Endothelial cell of umbilical vein (primary cell): ENCODE measurements at regions not wholly inside any gene's neighbourhood (a gene's known extent, or its start where the extent isn't known, plus 50 kb on each side); places are given as distances from the start of the nearest gene placed in this dataset.

Experiments used
- BruUV-seq: library from RNA; stranded (reverse); fragments of 400-500 nt; replicated peaks from 2 replicates; lab custom pipeline; 2021; lab: Mats Ljungman, UMichigan
- CTCF ChIA-PET: fragments of 300-600, 350-600 bp; sonication (Branson Sonifier 250); formaldehyde crosslinking; loops from one replicate; lab custom pipeline; 2021; ENCODE audit warnings: antibody characterized with exemption, inconsistent platforms; lab: Charles Lee
- POLR2A ChIA-PET: fragments of 300-600, 350-600 bp; sonication (Branson Sonifier 250); formaldehyde crosslinking; loops from one replicate; lab custom pipeline; 2021; ENCODE audit warnings: antibody characterized with exemption, inconsistent platforms; lab: Charles Lee
- DNase-seq: peaks from one replicate; pipeline ENCODE4 v3.0.0-alpha.2; 2011; ENCODE audit warnings: low read depth, low spot score
- FAIRE-seq: peaks from 2 replicates; lab custom pipeline; 2011; peaks lifted over from hg19 to GRCh38; lab: Jason Lieb, UNC
- H2AFZ ChIP-seq: 2 replicates; pipeline ENCODE4 v1.6.0; 2012; ENCODE audit warnings: low read depth, low read length, control low read depth, inconsistent platforms
- H3K27ac ChIP-seq: 2 replicates; pipeline ENCODE4 v1.5.1; 2011; ENCODE audit warnings: low read depth, mild to moderate bottlenecking, control low read depth, low read length, moderate library complexity; ENCODE audit not compliant: insufficient read depth
- H3K27me3 ChIP-seq, 2 experiments: 2 replicates each; pipeline versions ENCODE4 v1.6.0 to v1.6.1; 2011; ENCODE audit warnings: low read length in 2 of 2, mixed read lengths in 1 of 2; ENCODE audit not compliant: control insufficient read depth in 2 of 2, insufficient read depth in 2 of 2
- H3K36me3 ChIP-seq, 2 experiments: 2 replicates in 1 of 2; 3 replicates in 1 of 2; pipeline ENCODE4 v1.5.1; 2011; ENCODE audit warnings: low read length in 2 of 2, mild to moderate bottlenecking in 1 of 2, moderate library complexity in 1 of 2; ENCODE audit not compliant: control insufficient read depth in 2 of 2, insufficient read depth in 2 of 2; ENCODE audit errors: extremely low read depth in 1 of 2
- H3K4me1 ChIP-seq: 3 replicates; pipeline ENCODE4 v1.5.1; 2011; ENCODE audit warnings: mild to moderate bottlenecking, low read length; ENCODE audit not compliant: control insufficient read depth, insufficient read depth; ENCODE audit errors: extremely low read depth
- H3K4me2 ChIP-seq: 2 replicates; pipeline ENCODE4 v1.6.1; 2011; ENCODE audit warnings: low read length, control low read depth, mixed read lengths; ENCODE audit not compliant: insufficient read depth
- H3K4me3 ChIP-seq, 3 experiments: fragments of 200-600 bp in 1 of 3; sonication (generic), shearing (Covaris generic) in 1 of 3; replicated peaks in 1 of 3; 2 replicates each; pipeline ENCODE4 v1.5.1; 2011 to 2016; ENCODE audit warnings: control low read depth in 3 of 3, low read length in 3 of 3, mild to moderate bottlenecking in 2 of 3, inconsistent platforms in 1 of 3, low read depth in 1 of 3, moderate library complexity in 1 of 3; ENCODE audit not compliant: insufficient read depth in 1 of 3
- H3K79me2 ChIP-seq: 2 replicates; pipeline ENCODE4 v1.6.0; 2012; ENCODE audit warnings: low read length, inconsistent platforms; ENCODE audit not compliant: control insufficient read depth, insufficient read depth
- H3K9ac ChIP-seq: replicated peaks from 2 replicates; pipeline ENCODE3; 2011; ENCODE audit warnings: low read length, control low read depth; ENCODE audit not compliant: insufficient read depth; ENCODE audit errors: extremely low read depth
- H3K9me1 ChIP-seq: replicated peaks from 3 replicates; pipeline ENCODE4 v1.6.0; 2011; ENCODE audit warnings: mild to moderate bottlenecking, low read length; ENCODE audit not compliant: control insufficient read depth, insufficient read depth; ENCODE audit errors: extremely low read depth
- H3K9me3 ChIP-seq: replicated peaks from 2 replicates; pipeline ENCODE4 v1.5.1; 2012; ENCODE audit warnings: low read length, inconsistent platforms; ENCODE audit not compliant: control insufficient read depth, insufficient read depth
- H4K20me1 ChIP-seq: replicated peaks from 2 replicates; pipeline ENCODE3; 2011; ENCODE audit warnings: mild to moderate bottlenecking, low read length; ENCODE audit not compliant: control insufficient read depth, insufficient read depth; ENCODE audit errors: extremely low read depth
- EZH2 ChIP-seq: IDR thresholded peaks from 2 replicates; pipeline ENCODE4 v1.6.1; 2012; ENCODE audit warnings: borderline replicate concordance, low read depth, mild to moderate bottlenecking, moderate library complexity, low read length, inconsistent platforms; ENCODE audit not compliant: severe bottlenecking
- FOS ChIP-seq: IDR thresholded peaks from 2 replicates; pipeline ENCODE4 v1.6.1; 2011; ENCODE audit warnings: mild to moderate bottlenecking, low read length, moderate library complexity, borderline replicate concordance; ENCODE audit not compliant: insufficient read depth
- JUN ChIP-seq: IDR thresholded peaks from 2 replicates; pipeline ENCODE4 v1.6.1; 2011; ENCODE audit warnings: borderline replicate concordance, low read depth; ENCODE audit not compliant: insufficient read length, insufficient read depth
- MYC ChIP-seq: IDR thresholded peaks from one replicate; pipeline ENCODE4 v1.6.1; 2011; ENCODE audit warnings: mild to moderate bottlenecking, low read depth, low read length
- POLR2A ChIP-seq: IDR thresholded peaks from 2 replicates; pipeline ENCODE4 v1.6.1; 2012; ENCODE audit warnings: low read depth, mild to moderate bottlenecking, control low read depth, low read length
- dilution Hi-C: fragments of 300-500 bp; cut with MboI; formaldehyde crosslinking; loops from one replicate; pipeline ENCODE4 v1.15.0; 2019; ENCODE audit warnings: low sequenced_read_pairs; ENCODE audit not compliant: extremely low pct_ligation_motif_present
- intact Hi-C: fragments of 100-400 bp; cut with micrococcal nuclease; formaldehyde crosslinking; loops from one replicate; pipeline ENCODE4 v1.10.0; 2022
- TF ChIP-seq, protein P1 (sequence below): IDR thresholded peaks from 2 replicates; pipeline ENCODE4 v1.6.1; 2011; ENCODE audit not compliant: insufficient read depth, insufficient read length

DNA sequence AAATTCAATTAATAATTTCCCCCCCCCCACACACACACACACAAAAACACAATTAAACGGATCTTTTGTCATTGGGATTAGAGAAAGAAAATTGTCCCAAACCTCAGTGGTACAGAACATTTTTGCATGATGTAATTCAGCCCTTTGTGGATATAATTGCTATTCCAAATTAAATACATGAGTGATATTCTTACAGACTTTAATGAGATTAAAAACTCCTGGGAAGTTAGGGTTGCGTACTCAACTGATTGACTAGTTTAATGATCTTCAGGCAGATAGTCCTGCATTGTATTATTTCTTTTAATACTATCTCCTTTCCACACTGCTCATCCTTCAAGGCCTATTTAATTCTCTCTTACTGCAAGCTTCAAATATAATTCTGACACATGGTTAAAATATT is 711.8 kb upstream of the LRFN5 start:
- no peak overlapping the region for H3K9ac ChIP-seq
- H2AFZ ChIP-seq, result no peak overlapping the region
- BruUV-seq, result no TSS peak
- H3K36me3 ChIP-seq, result no peaks in the 10 kb centered on the region
- no peaks in the 10 kb centered on the region for H3K4me1 ChIP-seq
- no peak for TF ChIP-seq MYC
- no peak for TF ChIP-seq JUN
- no peak for TF ChIP-seq FOS
- TF ChIP-seq POLR2A, result no peak
- TF ChIP-seq, protein P1, sequence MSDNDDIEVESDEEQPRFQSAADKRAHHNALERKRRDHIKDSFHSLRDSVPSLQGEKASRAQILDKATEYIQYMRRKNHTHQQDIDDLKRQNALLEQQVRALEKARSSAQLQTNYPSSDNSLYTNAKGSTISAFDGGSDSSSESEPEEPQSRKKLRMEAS, result no peak
- no peak for TF ChIP-seq EZH2
- no peaks in the 10 kb centered on the region for H3K27me3 ChIP-seq
- no peak overlapping the region for H3K4me2 ChIP-seq
- H3K9me1 ChIP-seq, result no peaks in the 10 kb centered on the region
- no peak overlapping the region for H3K4me3 ChIP-seq
- dilution Hi-C loops (no loop called here), intact Hi-C loops (no loop called here)
- DNase-seq, result no peak
- FAIRE-seq, result no peak
- no peak overlapping the region for H3K27ac ChIP-seq
- no peaks in the 10 kb centered on the region for H3K9me3 ChIP-seq
- ChIA-PET POLR2A (no interaction called here), CTCF (no interaction called here)
- H4K20me1 ChIP-seq, result no peaks in the 10 kb centered on the region
- no peaks in the 10 kb centered on the region for H3K79me2 ChIP-seq

DNA sequence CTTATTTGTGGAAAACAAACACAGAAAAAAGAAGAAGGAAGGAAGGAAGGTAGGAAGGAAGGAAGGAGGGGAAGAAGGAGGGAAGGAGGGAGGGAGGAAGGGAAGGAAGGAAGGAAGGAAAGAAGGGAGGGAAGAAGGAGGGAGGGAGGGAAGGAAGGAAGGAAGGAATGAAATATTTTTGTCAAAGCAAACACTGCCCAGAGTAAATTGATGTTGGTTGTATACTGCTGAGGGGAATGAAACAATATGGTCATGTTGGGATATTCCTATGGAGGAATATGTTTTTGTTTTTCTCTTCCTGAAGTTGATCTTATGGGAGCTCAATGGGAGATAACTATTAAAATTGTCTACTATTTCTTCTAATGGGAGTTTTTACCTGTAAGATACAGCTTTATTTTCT is 717.5 kb upstream of the LRFN5 start:
- ChIA-PET CTCF (no interaction called here), POLR2A (no interaction called here)
- no peak for TF ChIP-seq EZH2
- no peak overlapping the region for H3K9ac ChIP-seq
- DNase-seq, result no peak
- FAIRE-seq, result no peak
- H2AFZ ChIP-seq, result no peak overlapping the region
- H4K20me1 ChIP-seq, result no peaks in the 10 kb centered on the region
- no peaks in the 10 kb centered on the region for H3K9me3 ChIP-seq
- dilution Hi-C loops, result no loop called here
- H3K9me1 ChIP-seq, result no peaks in the 10 kb centered on the region
- intact Hi-C loops, result no loop called here
- H3K4me1 ChIP-seq, result no peaks in the 10 kb centered on the region
- BruUV-seq, result no TSS peak
- H3K27ac ChIP-seq, result no peak overlapping the region
- H3K4me3 ChIP-seq, result no peak overlapping the region
- no peaks in the 10 kb centered on the region for H3K36me3 ChIP-seq
- no peak overlapping the region for H3K4me2 ChIP-seq
- no peaks in the 10 kb centered on the region for H3K27me3 ChIP-seq
- H3K79me2 ChIP-seq, result no peaks in the 10 kb centered on the region
